ENCODE measurements at regions not wholly inside any gene's neighbourhood (a gene's known extent, or its start where the extent isn't known, plus 50 kb on each side); places are given as distances from the start of the nearest gene placed in this dataset.

DNA sequence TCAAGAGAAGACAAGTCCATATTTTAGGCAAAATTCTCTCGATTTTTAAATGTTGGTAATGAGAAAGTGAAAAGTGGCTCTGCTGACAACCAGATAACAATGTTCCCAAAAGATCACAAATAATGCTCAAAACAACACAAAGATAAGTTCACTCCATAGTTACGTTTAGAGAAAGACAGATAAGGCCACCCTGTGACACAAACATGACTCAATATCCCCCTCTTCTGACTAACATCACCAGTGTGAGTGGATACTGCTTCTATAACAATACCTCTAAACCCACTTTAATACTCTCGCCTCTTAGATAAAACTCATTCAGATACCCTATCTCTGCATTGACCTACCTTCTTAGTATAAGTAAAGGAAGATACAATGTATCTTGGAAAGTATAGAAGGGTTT is 51.2 kb upstream of the RGS7 start:
- TF ChIP-seq, protein P1, sequence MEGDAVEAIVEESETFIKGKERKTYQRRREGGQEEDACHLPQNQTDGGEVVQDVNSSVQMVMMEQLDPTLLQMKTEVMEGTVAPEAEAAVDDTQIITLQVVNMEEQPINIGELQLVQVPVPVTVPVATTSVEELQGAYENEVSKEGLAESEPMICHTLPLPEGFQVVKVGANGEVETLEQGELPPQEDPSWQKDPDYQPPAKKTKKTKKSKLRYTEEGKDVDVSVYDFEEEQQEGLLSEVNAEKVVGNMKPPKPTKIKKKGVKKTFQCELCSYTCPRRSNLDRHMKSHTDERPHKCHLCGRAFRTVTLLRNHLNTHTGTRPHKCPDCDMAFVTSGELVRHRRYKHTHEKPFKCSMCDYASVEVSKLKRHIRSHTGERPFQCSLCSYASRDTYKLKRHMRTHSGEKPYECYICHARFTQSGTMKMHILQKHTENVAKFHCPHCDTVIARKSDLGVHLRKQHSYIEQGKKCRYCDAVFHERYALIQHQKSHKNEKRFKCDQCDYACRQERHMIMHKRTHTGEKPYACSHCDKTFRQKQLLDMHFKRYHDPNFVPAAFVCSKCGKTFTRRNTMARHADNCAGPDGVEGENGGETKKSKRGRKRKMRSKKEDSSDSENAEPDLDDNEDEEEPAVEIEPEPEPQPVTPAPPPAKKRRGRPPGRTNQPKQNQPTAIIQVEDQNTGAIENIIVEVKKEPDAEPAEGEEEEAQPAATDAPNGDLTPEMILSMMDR (IDR thresholded peaks at IDR 0.05; ENCODE audit: control extremely low read depth, extremely low read depth): no peak
- no peak for DNase-seq
- no peaks in the 10 kb centered on the region for H3K27me3 ChIP-seq (ENCODE audit: control insufficient read depth in 3 of 3, insufficient read depth in 3 of 3, low read length in 2 of 3)
- no peak overlapping the region for H3K9ac ChIP-seq (ENCODE audit: insufficient read depth in 1 of 2, low read length in 2 of 2)
- H3K4me1 ChIP-seq (ENCODE audit: control insufficient read depth in 5 of 5, insufficient read depth in 5 of 5, low read length in 5 of 5): no peaks in the 10 kb centered on the region
- WGBS, 2 donors: 47 to 59% methylated on average over 3 of the region's 3 CpGs
- H3K4me3 ChIP-seq: no peak overlapping the region
- H3K27ac ChIP-seq (ENCODE audit: low read depth in 1 of 2, low read length in 1 of 2): no peak overlapping the region
- no peak for ATAC-seq (ENCODE audit: insufficient read depth, low FRiP score)
- no peaks in the 10 kb centered on the region for H3K9me3 ChIP-seq (ENCODE audit: control insufficient read depth in 4 of 4, insufficient read depth in 3 of 4, low read length in 3 of 4)
- H3K36me3 ChIP-seq (ENCODE audit: control insufficient read depth in 4 of 4, insufficient read depth in 4 of 4, low read length in 4 of 4): no peaks in the 10 kb centered on the region
